SK-N-SH treated with all-trans-retinoic acid at 6 μM for 48 hours (cell line): ENCODE measurements at regions not wholly inside any gene's neighbourhood (a gene's known extent, or its start where the extent isn't known, plus 50 kb on each side); places are given as distances from the start of the nearest gene placed in this dataset.

ENCODE experiments used
- ARNTL ChIP-seq: fragments of 450-650 bp; formaldehyde crosslinking; IDR thresholded peaks from 2 replicates; pipeline ENCODE4 v1.5.0; 2020; ENCODE audit warnings: low read depth, mild to moderate bottlenecking, moderate library complexity, borderline replicate concordance
- CREB5 ChIP-seq: fragments of 250-450 bp; sonication (Bioruptor Pico); IDR thresholded peaks from 2 replicates; pipeline ENCODE4 v1.5.1; 2020; ENCODE audit warnings: low read depth, mild to moderate bottlenecking, moderate library complexity
- ESRRG ChIP-seq: fragments of 250-450 bp; sonication (Bioruptor Pico); IDR thresholded peaks from 2 replicates; pipeline ENCODE4 v1.6.1; 2021; ENCODE audit warnings: mild to moderate bottlenecking
- PATZ1 ChIP-seq: fragments of 250-450 bp; sonication (Bioruptor Pico); IDR thresholded peaks from 2 replicates; pipeline ENCODE4 v1.8.0; 2020; ENCODE audit warnings: mild to moderate bottlenecking, moderate library complexity, borderline replicate concordance
- PPARA ChIP-seq: fragments of 250-450 bp; sonication (Bioruptor Pico); IDR thresholded peaks from 2 replicates; pipeline ENCODE4 v1.5.0; 2020; ENCODE audit warnings: mild to moderate bottlenecking, borderline replicate concordance
- RARB ChIP-seq: fragments of 250-450 bp; sonication (Bioruptor Pico); IDR thresholded peaks from 2 replicates; pipeline ENCODE4 v1.8.0; 2021; ENCODE audit warnings: mild to moderate bottlenecking, moderate library complexity
- SNAI2 ChIP-seq: fragments of 250-450 bp; sonication (Bioruptor Pico); IDR thresholded peaks from 2 replicates; pipeline ENCODE4 v1.5.0; 2020; ENCODE audit warnings: mild to moderate bottlenecking, moderate library complexity
- TCF4 ChIP-seq: fragments of 250-450 bp; sonication (Bioruptor Pico); IDR thresholded peaks from 2 replicates; pipeline ENCODE4 v1.8.0; 2021; ENCODE audit warnings: mild to moderate bottlenecking, moderate library complexity, borderline replicate concordance
- TOX ChIP-seq: fragments of 250-450 bp; sonication (Bioruptor Pico); IDR thresholded peaks from 2 replicates; pipeline ENCODE4 v1.8.0; 2021; ENCODE audit warnings: mild to moderate bottlenecking, moderate library complexity, borderline replicate concordance
- TSHZ2 ChIP-seq: fragments of 250-450 bp; sonication (Bioruptor Pico); IDR thresholded peaks from 2 replicates; pipeline ENCODE4 v1.5.0; 2020; ENCODE audit warnings: mild to moderate bottlenecking, moderate library complexity
- ZC3H10 ChIP-seq: fragments of 250-450 bp; sonication (Bioruptor Pico); IDR thresholded peaks from 2 replicates; pipeline ENCODE4 v1.5.1; 2021; ENCODE audit warnings: mild to moderate bottlenecking, moderate library complexity
- ZFP3 ChIP-seq: fragments of 250-450 bp; sonication (Bioruptor Pico); IDR thresholded peaks from 2 replicates; pipeline ENCODE4 v1.5.0; 2020; ENCODE audit warnings: mild to moderate bottlenecking, moderate library complexity
- ZNF565 ChIP-seq: fragments of 450-650 bp; formaldehyde crosslinking; conservative IDR thresholded peaks from 2 replicates; pipeline ENCODE4 v1.5.0; 2020; ENCODE audit warnings: low read depth, mild to moderate bottlenecking, moderate library complexity
- TF ChIP-seq, protein P1 (sequence below): fragments of 250-450 bp; sonication (Bioruptor Pico); IDR thresholded peaks from 2 replicates; pipeline ENCODE4 v1.5.1; 2021; ENCODE audit warnings: mild to moderate bottlenecking, moderate library complexity

- no peak for TF ChIP-seq PATZ1 (CRISPR knock-in tag)
- no peak for TF ChIP-seq ZFP3 (CRISPR knock-in tag)
- no peak for TF ChIP-seq TCF4 (CRISPR knock-in tag)
- no peak for TF ChIP-seq TSHZ2 (CRISPR knock-in tag)
- TF ChIP-seq TOX: no peak
- TF ChIP-seq, protein P1, sequence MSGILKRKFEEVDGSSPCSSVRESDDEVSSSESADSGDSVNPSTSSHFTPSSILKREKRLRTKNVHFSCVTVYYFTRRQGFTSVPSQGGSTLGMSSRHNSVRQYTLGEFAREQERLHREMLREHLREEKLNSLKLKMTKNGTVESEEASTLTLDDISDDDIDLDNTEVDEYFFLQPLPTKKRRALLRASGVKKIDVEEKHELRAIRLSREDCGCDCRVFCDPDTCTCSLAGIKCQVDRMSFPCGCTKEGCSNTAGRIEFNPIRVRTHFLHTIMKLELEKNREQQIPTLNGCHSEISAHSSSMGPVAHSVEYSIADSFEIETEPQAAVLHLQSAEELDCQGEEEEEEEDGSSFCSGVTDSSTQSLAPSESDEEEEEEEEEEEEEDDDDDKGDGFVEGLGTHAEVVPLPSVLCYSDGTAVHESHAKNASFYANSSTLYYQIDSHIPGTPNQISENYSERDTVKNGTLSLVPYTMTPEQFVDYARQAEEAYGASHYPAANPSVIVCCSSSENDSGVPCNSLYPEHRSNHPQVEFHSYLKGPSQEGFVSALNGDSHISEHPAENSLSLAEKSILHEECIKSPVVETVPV: no peak
- no peak for TF ChIP-seq PPARA (CRISPR knock-in tag)
- no peak for TF ChIP-seq ARNTL (CRISPR knock-in tag)
- no peak for TF ChIP-seq ZNF565 (CRISPR knock-in tag)
- no peak for TF ChIP-seq RARB (CRISPR knock-in tag)
- TF ChIP-seq ZC3H10: no peak
- no peak for TF ChIP-seq CREB5 (CRISPR knock-in tag)
- TF ChIP-seq ESRRG (CRISPR knock-in tag): no peak
- no peak for TF ChIP-seq SNAI2 (CRISPR knock-in tag)
Measured at GRCh38 chr1:208475449-208475848, 231.3 kb upstream of the PLXNA2 start.
